Posterior vena cava (tissue), 2 donors: ENCODE measurements at regions not wholly inside any gene's neighbourhood (a gene's known extent, or its start where the extent isn't known, plus 50 kb on each side); places are given as distances from the start of the nearest gene placed in this dataset.
"Not testable (repeated sequence)": the region's sequence is repeated elsewhere in the genome, so short reads cannot be mapped to it uniquely, and the experiment has no call there.

ENCODE experiments used
- DNase-seq: peaks from one replicate; pipeline ENCODE4 v3.0.0-alpha.2; 2020; ENCODE audit warnings: low spot score
- intact Hi-C, 2 donors: fragments of 100-400 bp; cut with DNase I; formaldehyde crosslinking; loops; one replicate each; pipeline versions ENCODE4 v1.14.1 to v1.14.2; 2022 to 2023
- donor health status: DM: yes; HTN: yes; CAD: no.
- donor health status: DM: yes; HTN: yes; CAD: no.

DNA sequence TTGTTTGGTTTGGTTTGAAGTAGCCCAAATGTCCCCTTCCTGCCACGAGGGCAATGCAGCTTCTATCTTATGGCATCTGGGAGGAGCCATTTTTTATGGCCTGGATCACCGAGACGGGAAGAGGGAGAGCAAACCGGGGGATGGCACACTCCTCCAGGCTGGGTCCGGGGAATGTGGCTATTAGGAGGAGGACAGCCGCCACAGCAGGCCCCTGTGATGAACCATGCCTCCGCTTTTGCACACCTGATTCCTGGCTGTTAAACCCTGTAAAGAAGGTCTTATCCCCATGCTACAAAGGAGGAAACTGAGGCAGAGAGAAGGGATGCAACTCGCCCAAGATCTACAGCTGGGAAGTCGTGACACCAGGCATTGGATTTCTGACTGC, 157.6 kb downstream of the OR4M2 start:
- DNase-seq = peak; percentile 10
- intact Hi-C loops = no loop called here

DNA sequence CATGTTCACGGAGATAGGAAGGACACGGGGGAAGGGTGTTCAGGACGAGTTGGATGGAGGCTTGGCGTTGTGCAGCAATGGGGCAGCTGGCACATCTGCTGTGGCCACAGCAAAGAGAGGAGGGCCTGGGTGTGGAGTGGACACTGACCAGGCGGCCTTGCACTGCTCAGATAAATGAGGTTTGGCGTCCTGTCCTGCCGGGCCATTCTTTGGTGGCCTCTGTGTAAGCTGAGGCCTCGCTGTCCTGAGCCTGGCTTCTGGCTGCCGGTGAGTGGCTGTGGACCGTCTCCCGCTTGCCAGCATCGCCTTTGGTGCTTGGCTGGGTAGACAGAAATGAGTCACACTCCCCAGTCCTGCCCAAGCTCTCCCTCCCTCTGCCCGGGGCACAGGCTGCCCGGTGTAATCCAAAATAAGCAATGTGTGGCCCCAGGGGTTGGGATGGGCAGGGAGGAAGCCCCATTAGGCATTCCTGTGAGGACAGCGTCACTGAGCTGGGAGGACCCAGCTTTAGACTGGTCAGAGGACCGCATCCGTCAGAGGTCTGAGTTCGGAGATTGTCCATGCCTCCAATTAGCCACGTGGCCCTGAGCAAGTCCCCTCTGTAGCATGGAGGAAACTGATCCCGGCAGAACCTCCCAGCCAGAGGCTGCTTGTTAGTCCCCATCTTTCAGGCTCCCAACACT, 158.1 kb downstream of the OR4M2 start:
- intact Hi-C loops = not testable (repeated sequence)
- peak; percentile 72 for DNase-seq

DNA sequence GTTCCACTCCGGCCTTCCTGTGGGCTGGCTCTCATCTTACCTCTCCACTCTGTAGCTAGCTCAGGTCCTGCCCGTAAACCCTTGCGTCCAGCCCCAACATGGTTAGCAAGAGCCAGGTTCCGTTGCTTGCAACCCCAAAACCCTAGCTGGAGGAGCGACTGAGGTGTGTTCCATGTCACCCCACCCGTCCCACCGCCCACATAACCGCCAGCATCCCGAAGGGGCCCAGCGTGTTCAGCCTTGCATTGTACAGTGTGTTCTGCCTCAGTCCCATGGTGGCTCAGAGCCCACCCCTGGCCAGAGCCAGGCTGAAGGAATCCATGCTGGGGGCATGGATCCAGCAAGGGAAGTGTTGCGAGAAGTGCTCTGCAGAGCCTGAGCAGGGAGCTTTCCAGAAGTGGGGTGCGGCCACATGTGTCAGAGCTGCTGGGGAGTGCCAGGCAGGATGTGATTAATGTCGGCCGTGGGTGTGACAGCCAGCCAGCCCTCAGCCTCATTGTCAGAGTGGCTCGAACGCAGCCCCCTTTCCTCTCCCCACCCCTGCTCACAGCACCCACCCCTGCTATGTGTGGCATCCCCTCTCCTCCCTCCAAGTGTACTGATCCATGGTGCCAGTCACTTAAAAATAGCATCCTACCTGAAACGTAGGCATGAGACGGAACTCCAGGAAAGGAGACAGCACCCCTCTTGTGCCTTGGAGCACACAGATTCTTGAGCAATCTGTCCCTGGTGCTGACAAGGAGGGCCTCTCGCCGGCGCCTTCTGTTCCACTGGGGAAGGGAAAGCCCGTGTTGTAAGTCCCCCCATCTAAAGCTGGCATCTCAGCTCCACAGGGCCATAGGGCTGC, 158.9 kb downstream of the OR4M2 start:
- DNase-seq, intact Hi-C loops: not testable (repeated sequence)

DNA sequence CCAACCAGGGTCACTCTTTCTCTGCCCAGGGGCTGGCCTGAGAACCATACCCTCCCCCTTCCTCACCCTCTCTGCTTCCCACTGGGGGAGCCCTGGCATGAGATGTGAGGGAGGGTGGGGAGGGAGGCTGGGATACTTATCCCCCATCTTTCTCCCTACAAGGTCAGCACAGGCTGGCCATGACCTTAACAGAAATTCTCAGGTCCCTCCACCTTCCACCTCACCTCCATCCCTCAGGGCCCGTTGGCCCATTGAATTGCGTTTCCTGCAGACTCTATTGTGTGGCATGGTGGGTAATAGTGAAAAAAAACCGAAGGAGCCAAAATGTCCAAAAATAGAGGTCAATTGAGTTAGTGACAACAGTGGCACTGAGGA, 159.5 kb downstream of the OR4M2 start:
- intact Hi-C loops = no loop called here
- no peak for DNase-seq

DNA sequence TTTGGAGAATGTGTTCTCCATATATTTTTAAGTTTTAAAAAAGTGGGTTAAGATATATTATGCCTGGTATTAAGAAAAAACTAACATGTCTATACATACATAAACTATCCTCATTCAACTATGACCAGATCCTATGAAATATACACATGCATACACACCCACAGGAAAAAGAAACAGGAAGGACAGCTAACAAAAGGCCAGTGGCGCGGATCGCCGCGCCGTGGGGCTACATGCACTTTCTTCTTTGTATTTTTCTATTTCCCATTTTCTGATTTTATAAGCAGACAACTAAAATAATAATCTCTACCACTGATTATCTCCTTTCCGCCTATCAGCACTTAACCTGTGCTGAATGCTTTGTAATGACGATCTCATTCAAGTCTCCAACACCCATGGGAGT, 160.1 kb downstream of the OR4M2 start:
- intact Hi-C loops = no loop called here
- DNase-seq = no peak

DNA sequence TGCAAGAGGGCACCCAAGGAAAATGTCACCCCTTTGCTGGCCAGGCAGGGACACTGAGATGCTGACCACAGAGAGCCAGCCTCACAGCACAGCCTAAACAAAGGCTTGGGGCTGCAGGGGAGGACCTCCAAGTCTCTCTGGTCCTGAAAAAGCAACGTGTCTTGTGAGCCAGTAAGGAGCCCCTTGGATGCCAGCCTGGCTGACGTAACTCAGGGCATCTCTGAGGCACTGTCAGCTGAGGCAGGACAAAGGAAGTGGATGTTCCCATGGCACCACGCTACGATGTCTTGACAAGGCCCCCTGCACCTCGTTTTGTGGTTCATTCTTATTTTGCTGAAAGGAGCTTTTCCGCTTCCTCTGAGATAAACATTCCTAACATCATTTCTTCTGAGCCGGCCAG, 160.7 kb downstream of the OR4M2 start:
- no peak for DNase-seq
- intact Hi-C loops = no loop called here

DNA sequence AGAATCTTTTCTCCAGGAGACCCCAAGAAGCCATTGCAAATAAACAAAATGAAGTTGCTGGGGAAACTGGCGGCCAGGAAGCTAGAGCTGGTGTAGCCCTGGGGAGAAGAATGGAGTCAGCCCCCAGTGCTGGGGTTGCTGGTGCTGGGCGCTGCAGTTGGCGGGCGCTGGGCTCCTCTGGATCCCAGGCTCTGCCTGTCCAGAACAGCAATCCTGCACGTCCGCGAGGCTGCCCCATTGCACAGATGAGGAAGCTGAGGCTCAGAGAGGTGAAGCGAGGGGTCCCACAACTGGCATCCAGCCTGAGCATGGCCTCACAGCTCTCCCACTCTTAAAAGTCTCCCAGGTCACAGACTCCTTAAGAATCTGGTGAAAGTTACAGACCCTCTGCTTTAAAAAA, 161.1 kb downstream of the OR4M2 start:
- intact Hi-C loops = no loop called here

DNA sequence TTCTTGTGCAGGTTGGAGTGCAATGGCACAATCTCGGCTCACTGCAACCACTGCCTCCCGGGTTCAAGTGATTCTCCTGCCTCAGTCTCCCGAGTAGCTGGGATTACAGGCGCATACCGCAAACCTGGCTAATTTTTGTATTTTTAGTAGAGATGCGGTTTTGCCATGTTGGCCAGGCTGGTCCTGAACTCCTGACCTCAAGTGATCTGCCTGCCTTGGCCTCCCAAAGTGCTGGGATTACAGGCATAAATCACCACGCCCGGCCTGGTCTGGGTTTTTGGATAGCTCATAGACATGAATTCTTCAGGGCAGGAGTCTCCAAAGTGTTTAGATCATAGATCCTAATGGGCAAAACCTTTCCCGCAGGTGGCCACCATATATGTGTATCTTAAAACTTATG, 162.0 kb downstream of the OR4M2 start:
- DNase-seq, intact Hi-C loops: not testable (repeated sequence)

More for the DNA sequence above, 161.1 kb downstream of the OR4M2 start:
- no peak for DNase-seq

DNA sequence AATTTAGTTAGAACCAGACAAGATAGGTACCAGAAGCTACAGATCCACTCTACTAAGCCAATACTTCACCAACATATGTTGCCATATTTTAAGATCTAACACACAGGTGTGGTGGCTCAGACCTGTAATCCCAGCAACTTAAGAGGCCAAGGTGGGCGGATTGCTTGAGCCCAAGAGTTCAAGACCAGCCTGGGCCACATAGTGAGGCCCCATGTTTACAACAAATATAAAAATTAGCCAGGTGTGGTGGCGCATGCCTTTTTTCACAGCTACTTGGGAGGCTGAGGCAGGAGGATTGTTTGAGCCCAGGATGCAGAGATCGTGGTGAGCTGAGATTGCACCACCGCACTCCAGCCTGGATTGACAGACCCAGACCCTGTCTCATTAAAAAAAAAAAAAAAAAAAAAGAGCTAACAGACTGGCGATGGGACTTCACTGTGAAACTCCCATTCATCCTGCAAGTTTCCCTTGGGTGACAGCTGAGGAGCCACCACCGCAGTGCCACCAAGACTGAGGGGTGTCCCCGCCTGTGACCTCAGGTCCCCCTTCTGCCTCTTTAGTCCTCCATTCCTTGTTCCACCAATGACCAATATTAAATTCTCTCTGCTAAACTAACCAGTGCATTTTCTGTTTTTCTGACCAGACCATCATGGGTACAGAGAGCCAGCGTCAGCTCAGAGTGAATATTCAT, 163.3 kb downstream of the OR4M2 start:
- peak; percentile 26 for DNase-seq
- intact Hi-C loops = no loop called here

DNA sequence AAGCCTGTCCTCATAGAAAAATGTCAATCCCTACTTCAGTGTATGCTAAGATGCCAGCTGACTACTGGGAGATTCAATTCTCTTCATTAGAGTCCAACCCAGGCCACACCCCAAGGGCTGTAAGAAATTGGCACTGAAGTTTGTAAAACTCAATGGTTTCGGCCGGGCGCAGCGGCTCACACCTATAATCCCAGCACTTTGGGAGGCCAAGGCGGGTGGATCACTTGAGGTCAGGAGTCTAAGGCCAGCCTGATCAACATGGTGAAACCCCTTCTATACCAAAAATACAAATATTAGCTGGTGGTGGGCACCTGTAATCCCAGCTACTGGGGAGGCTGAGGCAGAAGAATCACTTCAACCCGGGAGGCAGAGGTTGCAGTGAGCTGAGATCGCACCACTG, 169.2 kb downstream of the OR4M2 start:
- intact Hi-C loops, DNase-seq: not testable (repeated sequence)

DNA sequence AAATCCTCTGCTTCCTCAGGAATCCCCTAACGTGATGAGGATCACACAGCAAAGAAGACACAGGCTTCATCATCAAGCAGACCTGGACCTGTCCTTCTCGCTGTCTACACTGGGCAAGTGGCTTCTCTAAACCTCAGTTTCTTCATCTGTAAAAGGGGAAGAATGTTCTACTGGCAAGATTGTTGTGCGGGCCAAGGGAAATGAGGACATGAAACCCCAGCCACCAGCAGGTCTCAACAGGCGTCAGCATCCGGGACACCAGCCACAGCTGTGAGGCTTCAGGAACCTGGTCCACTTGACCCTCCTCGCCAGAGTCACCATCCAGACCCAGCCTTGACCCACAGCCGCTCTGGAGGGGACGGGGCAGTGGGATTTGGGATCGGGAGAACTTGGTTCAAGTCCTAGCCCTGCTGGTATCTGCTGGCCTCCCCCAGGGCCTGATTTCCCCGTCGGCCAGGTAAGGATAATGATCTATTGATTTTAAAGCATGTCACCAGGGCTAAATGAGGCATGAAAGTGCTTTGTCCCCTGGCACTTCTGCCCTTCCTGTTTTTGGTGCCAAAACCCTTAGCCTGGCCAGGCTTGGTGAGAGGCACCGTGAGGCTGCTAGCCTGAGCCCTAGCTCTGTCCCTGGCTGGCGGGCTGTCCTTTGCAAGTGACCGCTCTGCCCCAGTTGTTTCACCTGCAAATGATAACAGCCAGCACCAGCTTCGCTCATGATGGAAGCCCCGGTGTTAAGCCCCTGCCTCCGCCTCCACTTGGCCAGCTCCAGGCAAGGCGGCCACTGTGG, 170.4 kb downstream of the OR4M2 start:
- DNase-seq, intact Hi-C loops: not testable (repeated sequence)

DNA sequence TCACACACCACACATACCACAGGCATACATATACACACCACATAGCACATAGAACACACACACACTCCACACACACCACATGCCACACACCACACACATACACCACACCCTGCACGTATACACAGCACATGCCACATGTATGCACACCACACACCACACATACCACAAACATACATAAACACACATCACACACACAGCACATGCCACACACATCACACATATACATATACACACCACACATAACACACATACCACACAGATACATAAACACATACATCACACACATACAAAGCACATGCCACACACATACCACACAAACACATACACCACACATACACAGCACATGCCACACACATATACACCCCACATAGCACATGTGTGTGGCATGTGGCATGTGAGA, 171.1 kb downstream of the OR4M2 start:
- intact Hi-C loops = no loop called here
- DNase-seq = no peak

DNA sequence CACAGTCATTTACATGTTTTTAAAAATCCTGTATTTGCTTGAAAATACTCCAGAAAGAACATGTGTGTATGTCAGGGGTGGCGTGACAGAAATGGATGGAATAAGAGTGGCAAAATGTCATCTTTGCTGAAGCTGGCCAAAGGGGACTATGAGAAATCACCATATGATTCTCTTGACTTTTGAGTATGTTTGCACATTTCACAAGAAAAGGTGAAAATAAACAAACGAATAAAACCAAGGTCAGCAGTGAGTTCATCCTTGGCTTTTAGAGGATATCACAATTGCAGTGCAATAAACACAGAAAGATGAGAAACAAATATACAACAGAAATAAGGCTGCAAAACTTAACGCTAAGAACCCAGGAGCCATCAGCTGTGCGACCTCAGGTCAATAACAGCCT, 171.7 kb downstream of the OR4M2 start:
- intact Hi-C loops, DNase-seq: not testable (repeated sequence)

DNA sequence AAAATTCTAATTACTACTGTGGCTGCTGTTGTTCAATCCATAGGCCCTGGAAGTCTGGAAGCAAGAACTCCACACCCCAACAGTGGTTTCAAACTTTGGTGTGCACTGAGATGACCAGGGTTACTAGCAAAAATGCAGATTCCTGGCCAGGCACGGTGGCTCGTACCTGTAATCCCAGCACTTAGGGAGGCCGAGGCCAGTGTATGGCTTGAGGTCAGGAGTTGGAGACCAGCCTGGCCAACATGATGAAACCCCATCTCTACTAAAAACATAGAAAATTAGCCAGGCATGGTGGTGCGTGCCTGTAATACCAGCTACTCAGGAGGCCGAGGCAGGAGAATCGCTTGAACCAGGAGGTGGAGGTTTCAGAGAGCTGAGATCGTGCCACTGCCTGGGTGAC, 172.2 kb downstream of the OR4M2 start:
- intact Hi-C loops = not testable (repeated sequence)
- peak; percentile 68 for DNase-seq

DNA sequence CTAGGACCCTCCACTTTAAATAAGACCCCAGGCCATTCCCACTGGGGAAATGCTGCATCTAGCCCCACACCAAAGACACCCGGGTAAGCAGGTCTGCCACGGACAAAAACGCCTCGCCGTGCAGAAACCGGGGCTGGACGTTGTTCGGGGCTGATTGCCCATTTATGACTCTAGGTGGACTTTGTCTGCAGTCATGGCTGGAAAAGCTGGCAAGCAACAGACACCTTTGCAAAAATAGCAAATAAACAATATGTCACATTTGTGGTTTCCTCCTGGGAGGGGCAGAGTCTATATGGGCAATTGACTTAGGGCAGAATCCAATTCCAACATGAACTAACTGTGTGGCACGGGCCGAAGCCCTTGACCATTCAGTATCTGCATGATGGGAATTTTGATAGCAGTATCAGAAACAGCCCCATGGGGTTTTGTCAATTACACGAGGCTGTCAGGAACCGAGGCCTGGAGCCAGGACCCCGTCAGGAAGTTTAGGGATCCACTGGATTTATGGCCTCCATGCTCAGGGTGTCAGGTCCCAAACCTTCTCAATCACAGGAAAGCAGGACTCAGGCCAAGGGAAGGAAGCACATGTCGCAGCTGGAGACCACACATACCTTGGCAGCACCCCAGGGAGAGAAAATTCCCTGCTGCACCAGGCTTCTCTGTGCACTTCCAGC, 172.8 kb downstream of the OR4M2 start:
- intact Hi-C loops = not testable (repeated sequence)

DNA sequence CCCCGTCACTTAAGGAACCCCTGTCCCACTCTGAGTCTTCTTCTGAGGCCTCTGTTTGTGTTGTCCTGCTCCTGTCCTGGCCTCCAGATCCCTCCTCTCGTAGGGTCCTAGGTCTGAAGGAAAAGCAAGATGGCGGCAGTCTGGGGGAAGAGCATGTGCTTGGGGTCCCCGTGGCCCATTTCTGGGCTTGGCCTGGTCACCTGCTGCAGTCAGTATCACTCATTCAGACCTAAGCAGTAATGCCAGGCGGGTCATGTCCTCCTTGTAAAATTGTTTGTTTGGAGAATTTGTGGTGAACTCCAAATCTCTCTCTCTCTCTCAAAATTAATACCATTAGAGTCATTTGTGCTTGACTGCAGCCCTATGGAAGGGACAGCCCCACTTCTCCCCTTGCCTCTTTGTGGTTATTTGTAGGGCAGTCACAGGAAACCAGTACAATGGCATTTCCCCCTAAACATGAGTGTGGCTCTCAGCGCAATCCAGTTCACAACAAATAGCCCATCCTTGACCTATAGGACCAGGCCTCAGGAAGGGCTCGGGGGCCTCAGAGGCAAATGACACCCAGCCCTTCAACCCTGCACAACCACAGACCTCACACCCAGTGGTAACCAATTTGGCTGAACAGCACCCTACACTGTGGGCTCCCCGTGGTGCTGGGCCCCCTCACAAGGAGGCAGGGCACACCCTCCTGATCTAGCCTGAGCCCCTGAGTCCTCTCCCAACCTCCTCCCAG, 173.5 kb downstream of the OR4M2 start:
- intact Hi-C loops = no loop called here
- DNase-seq = peak; percentile 48

More for the DNA sequence above, 172.8 kb downstream of the OR4M2 start:
- DNase-seq = peak; percentile 78

DNA sequence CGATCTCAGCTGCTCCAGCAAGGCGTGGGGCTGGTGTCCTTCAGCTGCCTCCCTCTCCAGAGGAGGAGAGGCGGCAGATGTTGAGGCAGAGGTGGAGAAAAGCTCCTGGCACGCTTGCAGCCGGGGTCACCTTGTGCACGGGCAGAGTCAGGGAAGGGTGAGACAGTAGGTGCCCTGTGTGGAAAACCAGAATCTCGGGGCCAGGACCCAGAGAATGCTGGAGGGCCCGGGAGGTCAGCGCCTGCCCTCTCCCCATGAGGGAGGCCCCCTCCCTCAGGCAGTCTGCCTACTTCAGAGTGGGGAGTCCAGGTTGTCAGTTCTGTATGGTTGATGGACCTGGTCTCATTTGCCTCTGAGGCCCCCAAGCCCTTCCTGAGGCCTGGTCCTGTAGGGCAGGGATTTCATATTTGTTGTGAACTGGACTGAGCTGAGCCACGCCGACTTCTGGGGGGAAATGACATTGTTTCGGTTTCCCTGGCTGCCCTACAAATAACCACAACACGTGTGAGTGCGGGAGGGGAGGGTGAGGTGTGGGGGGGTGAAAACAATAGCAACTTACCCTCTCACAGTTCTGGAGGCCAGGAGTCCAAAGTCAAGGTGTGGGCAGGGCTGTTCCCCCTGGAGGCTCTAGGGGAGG, 174.2 kb downstream of the OR4M2 start:
- DNase-seq, intact Hi-C loops: not testable (repeated sequence)

DNA sequence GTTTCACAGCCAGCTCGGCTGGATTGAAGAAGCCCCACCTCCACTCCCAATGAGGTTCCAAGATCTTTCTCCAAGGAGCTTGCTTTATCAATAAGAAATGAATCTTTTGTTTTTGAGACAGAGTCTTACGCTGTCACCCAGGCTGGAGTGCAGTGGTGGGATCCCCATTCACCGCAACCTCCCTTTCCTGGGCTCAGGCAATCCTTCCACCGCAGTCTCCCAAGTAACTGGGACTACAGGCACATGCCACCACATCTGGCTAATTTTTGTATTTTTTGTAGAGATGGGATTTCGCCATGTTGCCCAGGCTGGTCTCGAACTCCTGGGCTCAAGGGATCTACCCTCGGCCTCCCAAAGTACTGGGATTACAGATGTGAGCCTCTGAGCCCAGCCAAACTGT, 175.3 kb downstream of the OR4M2 start:
- intact Hi-C loops = not testable (repeated sequence)
- DNase-seq = peak; percentile 37
